H1 (cell line): ENCODE measurements at regions not wholly inside any gene's neighbourhood (a gene's known extent, or its start where the extent isn't known, plus 50 kb on each side); places are given as distances from the start of the nearest gene placed in this dataset.

Experiments
- CHD7 ChIP-seq: fragments of 300-600 bp; sonication (generic); IDR thresholded peaks from 2 replicates; pipeline ENCODE4 v1.7.1; 2012; ENCODE audit warnings: low read length, moderate library complexity, mild to moderate bottlenecking, inconsistent platforms; ENCODE audit not compliant: insufficient replicate concordance
- CTBP2 ChIP-seq: IDR thresholded peaks from 2 replicates; pipeline ENCODE4 v1.7.0; 2011; ENCODE audit warnings: borderline replicate concordance, mild to moderate bottlenecking, moderate library complexity, mixed read lengths, low read length; ENCODE audit not compliant: insufficient read depth, insufficient read length
- FOSL1 ChIP-seq: IDR thresholded peaks from 2 replicates; pipeline ENCODE4 v1.6.1; 2011; ENCODE audit warnings: mild to moderate bottlenecking, low read depth, low read length, moderate library complexity; ENCODE audit not compliant: insufficient read depth
- RAD21 ChIP-seq, 2 experiments: IDR thresholded peaks in 1 of 2; conservative IDR thresholded peaks in 1 of 2; 2 replicates each; pipeline ENCODE4 v1.6.1; 2011; ENCODE audit warnings: low read depth in 2 of 2, low read length in 2 of 2, improper control_type of control experiment in 1 of 2, inconsistent platforms in 1 of 2, mild to moderate bottlenecking in 1 of 2, moderate library complexity in 1 of 2
- SP4 ChIP-seq: IDR thresholded peaks from 2 replicates; pipeline ENCODE4 v1.6.1; 2012; ENCODE audit warnings: low read length, inconsistent platforms

GRCh38 chr6:163772701-163773100 is 358.2 kb downstream of the QKI start (continued):
- TF ChIP-seq CHD7 (no peak), RAD21 (IDR thresholded peaks at IDR 0.05 in 1 of 2, conservative IDR thresholded peaks at IDR 0.05 in 1 of 2; ENCODE audit: low read depth in 2 of 2, low read length in 2 of 2) (no peak), SP4 (no peak), FOSL1 (no peak), CTBP2 (no peak)
